GM12891 (cell line): ENCODE measurements at regions not wholly inside any gene's neighbourhood (a gene's known extent, or its start where the extent isn't known, plus 50 kb on each side); places are given as distances from the start of the nearest gene placed in this dataset.

Experiments used
- DNase-seq: peaks from one replicate; pipeline ENCODE4 v3.0.0; 2011; ENCODE audit warnings: low spot score; ENCODE audit not compliant: insufficient read length
- FAIRE-seq: peaks from 2 replicates; lab custom pipeline; 2011; peaks lifted over from hg19 to GRCh38; lab: Jason Lieb, UNC
- PAX5 ChIP-seq: IDR thresholded peaks from 2 replicates; pipeline ENCODE4 v1.6.1; 2011; ENCODE audit warnings: low read length, moderate library complexity, mild to moderate bottlenecking; ENCODE audit not compliant: insufficient read depth, severe bottlenecking
- POLR2A ChIP-seq: IDR thresholded peaks from 2 replicates; pipeline ENCODE4 v1.6.1; 2011; ENCODE audit warnings: low read depth, low read length, control low read depth
- POLR2AphosphoS5 ChIP-seq: IDR thresholded peaks from 2 replicates; pipeline ENCODE4 v1.6.1; 2011; ENCODE audit warnings: low read depth, low read length, control low read depth
- POU2F2 ChIP-seq: IDR thresholded peaks from 2 replicates; pipeline ENCODE4 v1.6.1; 2011; ENCODE audit warnings: low read depth, mild to moderate bottlenecking, control low read depth, low read length, moderate library complexity
- SPI1 ChIP-seq: IDR thresholded peaks from 2 replicates; pipeline ENCODE4 v1.6.1; 2011; ENCODE audit warnings: low read depth, low read length, control low read depth
- TAF1 ChIP-seq: IDR thresholded peaks from 2 replicates; pipeline ENCODE4 v1.6.1; 2011; ENCODE audit warnings: low read depth, low read length, control low read depth

DNA sequence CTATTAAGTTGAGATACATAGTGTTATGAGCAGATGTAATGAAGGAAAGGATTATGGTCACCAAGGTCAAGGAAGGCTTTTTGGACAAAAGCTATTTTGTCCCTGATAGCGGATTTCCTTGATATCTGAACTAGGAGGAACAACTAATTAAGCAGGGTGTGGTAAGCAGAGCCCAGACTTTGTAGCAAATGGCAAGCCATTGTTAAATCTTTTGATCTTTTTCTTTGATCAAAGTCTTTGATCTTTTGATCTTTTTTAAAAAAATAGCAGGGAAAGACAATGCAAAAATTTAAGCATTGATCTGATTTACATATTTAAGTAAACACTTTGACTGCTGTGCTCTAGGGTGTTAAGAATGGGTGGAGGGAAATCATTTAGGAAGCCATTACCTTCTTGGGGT is 1242.0 kb downstream of the MAT2B start:
- DNase-seq: no peak

DNA sequence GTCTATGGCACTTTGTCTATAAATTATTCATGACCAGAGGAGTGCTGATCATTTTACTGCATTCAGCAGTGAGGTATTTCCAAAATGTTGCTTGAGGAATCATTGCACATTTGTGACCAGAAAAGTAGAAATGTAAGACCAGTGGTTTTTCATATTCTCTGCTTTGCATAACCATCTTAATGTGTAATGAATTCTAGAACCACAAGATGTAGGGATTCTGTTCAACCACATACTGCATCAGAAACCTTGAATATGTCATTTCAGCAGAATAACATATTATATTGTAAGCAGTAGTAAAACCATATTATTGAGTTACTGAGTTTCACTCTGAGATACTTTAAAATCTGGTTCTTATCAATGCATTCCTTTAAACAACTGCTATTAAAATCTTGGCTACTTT is 1243.4 kb downstream of the MAT2B start:
- DNase-seq (no peak), FAIRE-seq (no peak)
- TF ChIP-seq POU2F2 (no peak), POLR2AphosphoS5 (no peak), SPI1 (no peak), TAF1 (no peak), POLR2A (no peak), PAX5 (no peak)

More for the DNA sequence above, 1242.0 kb downstream of the MAT2B start:
- TF ChIP-seq POLR2A (no peak), SPI1 (no peak), PAX5 (no peak), POU2F2 (no peak), TAF1 (no peak), POLR2AphosphoS5 (no peak)
- FAIRE-seq: no peak

DNA sequence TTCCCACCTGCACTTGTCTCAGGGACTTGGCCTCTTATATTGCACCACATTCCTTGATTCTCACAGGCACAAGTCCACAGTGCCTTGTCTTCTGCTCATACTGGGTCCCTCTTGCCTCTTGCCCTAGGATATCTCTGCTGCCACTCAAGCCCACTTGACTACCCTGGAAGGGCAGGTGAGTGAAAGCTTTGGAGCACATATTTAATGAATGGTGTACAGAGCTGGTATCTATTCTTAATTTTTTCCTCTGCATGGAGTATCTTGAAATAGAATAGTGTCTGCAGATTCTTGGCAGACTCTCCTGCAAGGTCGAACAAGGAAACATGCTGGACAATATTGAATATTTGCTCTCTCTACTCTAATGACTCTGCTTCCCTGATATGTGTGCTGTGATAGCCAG is 1248.0 kb downstream of the MAT2B start:
- DNase-seq (no peak), FAIRE-seq (no peak)
- TF ChIP-seq TAF1 (no peak), SPI1 (no peak), POLR2AphosphoS5 (no peak), POLR2A (no peak), POU2F2 (no peak), PAX5 (no peak)

DNA sequence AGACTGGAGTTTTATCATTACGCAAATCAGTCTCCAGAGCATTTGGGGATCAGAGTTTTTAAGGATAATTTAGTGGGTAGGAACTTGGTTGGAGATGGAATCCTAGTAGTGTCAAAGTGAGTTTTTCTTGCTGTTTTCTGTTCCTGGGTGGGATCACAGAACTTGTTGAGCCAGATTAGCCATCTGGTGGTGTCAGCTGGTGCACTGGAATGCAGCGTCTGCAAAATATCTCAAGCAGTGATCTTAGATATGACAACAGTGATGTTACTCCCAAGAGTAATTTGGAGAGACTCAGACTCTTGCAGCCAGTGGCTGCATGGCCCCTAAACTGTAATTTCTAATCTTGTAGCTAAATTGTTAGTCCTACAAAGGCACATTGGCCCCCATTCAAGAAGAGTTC is 1257.8 kb downstream of the MAT2B start:
- TF ChIP-seq TAF1 (no peak), POU2F2 (no peak), POLR2A (no peak), PAX5 (no peak), POLR2AphosphoS5 (no peak), SPI1 (no peak)
- DNase-seq: no peak
- no peak for FAIRE-seq

DNA sequence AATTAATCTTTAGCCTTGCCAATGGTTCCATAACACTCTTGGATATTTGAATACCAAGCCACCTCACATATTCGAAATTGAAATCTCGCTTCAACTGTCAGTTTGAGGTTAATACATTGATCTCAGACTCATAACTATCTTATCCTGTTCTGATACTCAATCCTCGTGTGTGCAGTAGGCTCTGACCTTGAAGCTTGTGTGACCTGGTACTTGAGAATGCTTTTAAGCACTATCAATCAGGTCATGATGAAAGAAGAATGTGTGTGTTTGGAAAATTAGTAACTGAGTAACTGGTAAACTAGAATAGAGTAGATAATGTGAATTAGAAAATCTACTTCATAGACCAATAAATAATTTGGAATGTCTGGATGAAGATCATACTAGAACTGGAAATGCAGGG is 1266.7 kb downstream of the MAT2B start:
- FAIRE-seq (no peak), DNase-seq (no peak)
- no peak for TF ChIP-seq POU2F2
- TF ChIP-seq POLR2A: no peak
- TF ChIP-seq PAX5: no peak
- TF ChIP-seq TAF1: no peak
- no peak for TF ChIP-seq SPI1
- no peak for TF ChIP-seq POLR2AphosphoS5

DNA sequence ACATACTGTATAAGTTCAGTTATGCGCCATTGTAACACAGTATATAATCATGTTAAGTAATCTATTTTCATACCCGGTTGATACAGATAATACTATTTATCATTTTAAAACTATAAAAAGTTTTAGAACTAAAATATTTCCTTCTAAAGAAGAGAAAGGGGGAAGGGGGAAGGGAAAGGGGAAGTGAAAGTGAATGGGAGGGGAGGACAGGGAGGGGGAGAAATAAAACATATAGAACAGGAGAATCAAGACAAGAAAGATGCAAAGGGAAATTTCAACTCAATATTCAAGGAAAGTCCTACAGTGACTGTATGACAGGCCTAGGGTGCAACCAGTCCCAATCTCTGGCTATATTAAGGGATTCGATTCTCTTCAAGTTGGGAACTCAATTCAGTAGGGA is 1278.8 kb downstream of the MAT2B start:
- TF ChIP-seq SPI1 (peak; percentile 70), POU2F2 (no peak)
- FAIRE-seq: no peak
- no peak for DNase-seq

DNA sequence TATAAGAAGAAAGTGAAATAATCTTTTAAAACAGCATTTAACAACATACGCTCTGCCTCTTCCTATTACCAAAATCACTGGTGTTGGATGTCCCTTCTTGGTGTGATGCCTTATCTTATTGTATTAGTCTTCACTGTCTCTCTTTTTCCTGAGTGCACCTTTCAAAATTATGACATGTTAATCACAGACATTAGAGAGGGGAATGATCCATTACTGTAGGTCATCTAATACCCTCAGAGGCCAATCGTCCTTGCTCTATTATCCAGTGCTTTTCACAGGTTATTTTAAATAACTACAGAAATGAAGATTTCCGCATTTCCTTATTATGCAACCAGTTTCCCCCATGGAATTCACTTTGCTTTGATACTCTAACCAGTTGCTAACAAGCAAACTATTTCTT is 1292.7 kb downstream of the MAT2B start:
- TF ChIP-seq POLR2A (no peak), PAX5 (no peak), SPI1 (no peak), POU2F2 (no peak), TAF1 (no peak), POLR2AphosphoS5 (no peak)
- DNase-seq (no peak), FAIRE-seq (no peak)

DNA sequence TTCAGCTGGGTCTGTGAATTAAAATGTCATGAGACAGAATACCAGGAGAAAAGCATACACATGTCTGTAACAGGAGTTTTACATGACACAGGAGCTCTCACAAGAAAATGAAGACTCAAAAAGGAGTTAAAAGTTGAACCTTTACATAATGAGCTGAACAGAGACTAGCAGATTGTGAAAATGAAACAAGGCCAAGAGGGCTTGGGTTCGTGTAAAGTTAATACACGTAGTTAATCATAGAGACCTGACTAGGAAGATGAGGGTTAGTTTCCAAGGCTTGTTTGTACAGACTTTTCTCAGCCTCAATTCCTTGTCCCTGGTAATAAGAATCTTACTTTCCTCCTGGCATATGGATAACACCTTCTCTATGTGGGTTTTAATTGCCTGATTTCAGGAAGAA is 1294.0 kb downstream of the MAT2B start:
- TF ChIP-seq POLR2A: no peak
- TF ChIP-seq PAX5: no peak
- no peak for TF ChIP-seq POU2F2
- FAIRE-seq: no peak
- DNase-seq: no peak

DNA sequence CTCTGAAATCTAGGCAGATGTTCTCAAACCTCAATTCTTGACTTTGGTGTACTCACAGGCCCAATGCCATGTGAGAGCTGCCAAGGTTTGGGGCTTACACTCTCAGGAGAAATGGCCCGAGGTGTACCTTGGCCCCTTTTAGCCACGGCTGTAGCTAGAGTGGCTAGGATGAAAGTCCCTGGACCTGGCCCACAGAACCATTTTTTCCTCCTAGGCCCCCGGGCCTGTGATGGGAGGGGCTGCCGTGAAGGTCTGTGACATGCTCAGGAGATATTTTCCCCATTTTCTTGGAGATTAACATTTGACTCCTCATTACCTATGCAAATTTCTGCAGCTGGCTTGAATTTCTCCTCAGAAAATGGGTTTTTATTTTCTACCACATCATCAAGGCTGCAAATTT is 1296.5 kb downstream of the MAT2B start:
- DNase-seq (no peak), FAIRE-seq (no peak)
- TF ChIP-seq PAX5: no peak
- TF ChIP-seq SPI1: no peak
- no peak for TF ChIP-seq TAF1
- no peak for TF ChIP-seq POLR2AphosphoS5
- no peak for TF ChIP-seq POU2F2
- no peak for TF ChIP-seq POLR2A

DNA sequence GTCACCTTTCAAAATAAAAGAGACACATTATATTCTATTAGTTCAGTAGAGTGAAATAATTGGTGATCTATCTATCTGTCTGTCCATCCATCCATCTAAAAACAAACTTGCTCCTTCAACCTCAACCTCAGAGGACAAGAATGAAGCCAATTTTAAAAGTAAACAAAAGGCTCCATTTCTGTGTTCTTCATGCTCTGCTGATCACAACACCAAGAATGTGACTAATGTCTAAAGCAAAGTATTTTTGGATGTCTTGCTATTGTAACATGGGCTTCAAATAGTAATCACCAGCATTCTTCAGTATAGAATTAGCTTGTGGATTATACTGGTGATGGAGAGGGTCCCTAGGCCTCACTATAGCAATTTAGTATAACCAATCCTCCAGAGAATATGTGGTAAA is 1304.4 kb downstream of the MAT2B start:
- no peak for DNase-seq
- TF ChIP-seq POLR2AphosphoS5 (no peak), SPI1 (no peak), PAX5 (peak; percentile 68), TAF1 (no peak), POLR2A (no peak), POU2F2 (no peak)
- no peak for FAIRE-seq
